NCI-H2196 (cell line): ENCODE measurements at regions not wholly inside any gene's neighbourhood (a gene's known extent, or its start where the extent isn't known, plus 50 kb on each side); places are given as distances from the start of the nearest gene placed in this dataset.

Experiments
- DNase-seq: peaks from one replicate; lab custom pipeline; 2025; ENCODE audit not compliant: unreplicated experiment; lab: John Stamatoyannopoulos, UW

DNA sequence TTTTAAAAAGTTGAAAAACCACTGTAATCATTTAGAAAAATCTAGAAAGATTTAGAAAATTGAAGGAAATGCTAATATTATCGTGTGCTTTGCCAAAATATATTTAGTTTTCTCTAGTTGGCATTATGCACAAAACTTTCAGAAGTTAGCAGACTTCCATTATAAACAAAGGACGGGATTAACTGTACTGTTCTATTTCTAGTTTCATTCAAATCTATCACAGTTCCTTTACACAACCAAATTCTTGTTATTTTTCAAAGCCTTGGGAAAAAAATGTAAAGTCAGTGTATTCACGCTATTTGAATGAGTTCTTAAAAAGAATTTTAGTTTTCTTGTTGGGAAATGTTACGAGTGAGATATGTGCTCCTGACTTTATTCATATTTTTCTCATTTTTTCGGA, 277.8 kb downstream of the LMO7 start:
- DNase-seq, result no peak

DNA sequence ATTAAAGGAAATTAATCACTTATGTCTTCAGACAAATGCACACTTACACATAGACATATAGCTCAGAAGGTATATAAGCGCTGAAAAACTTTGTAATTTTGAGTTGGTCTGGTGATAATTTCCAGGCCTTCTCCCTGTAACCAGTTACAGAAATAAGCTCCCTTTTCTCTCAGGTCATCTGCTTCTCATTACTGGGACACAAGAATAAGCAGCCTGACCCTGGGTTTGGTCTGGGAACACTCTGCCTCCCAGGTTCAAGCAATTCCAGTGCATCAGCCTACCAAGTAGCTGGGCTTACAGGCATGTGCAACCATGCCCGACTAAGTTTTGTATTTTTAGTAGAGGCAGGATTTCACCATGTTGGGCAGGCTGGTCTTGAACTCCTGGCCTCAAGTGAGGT, 274.5 kb downstream of the LMO7 start:
- no peak for DNase-seq
